Esophagus squamous epithelium (tissue), 4 donors: ENCODE measurements at regions not wholly inside any gene's neighbourhood (a gene's known extent, or its start where the extent isn't known, plus 50 kb on each side); places are given as distances from the start of the nearest gene placed in this dataset.

Experiments
- POLR2A ChIP-seq, 4 donors: fragments of 450-650 bp; IDR thresholded peaks; one replicate each; pipeline ENCODE4 v1.6.1; 2017; ENCODE audit warnings: antibody characterized with exemption in 4 of 4, mild to moderate bottlenecking in 4 of 4, moderate library complexity in 3 of 4
- TF ChIP-seq, protein P1 (sequence below), 6 experiments: fragments of 450-650 bp in 4 of 6; fragments of 200-600 bp in 2 of 6; sonication (generic) in 2 of 6; IDR thresholded peaks; one replicate each; pipeline ENCODE4 v1.5.1; 2016 to 2019; ENCODE audit warnings: antibody characterized with exemption in 6 of 6, mild to moderate bottlenecking in 4 of 6, moderate library complexity in 4 of 6

DNA sequence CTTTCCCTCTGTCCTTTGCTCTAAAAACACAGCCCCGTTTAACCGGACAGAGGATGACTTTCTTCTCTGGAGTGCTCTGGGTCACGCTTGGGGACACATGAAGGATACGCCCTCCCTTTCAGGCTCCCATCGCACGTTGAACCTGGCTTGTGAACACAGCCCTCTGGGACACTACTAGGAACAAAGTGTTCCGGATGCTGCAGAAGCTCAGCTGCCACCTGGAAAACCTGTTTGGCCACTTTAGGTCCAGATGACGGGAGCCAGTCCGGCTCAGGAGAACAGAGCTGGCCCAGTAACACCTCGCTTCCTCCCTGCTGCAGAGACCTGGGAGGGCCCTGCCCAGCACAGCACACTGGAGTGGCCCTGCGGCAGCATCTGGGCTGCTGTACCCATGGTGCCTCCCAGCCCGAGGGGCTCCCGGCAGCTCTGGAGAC, 60.1 kb downstream of the GADD45G start:
- TF ChIP-seq, protein P1, sequence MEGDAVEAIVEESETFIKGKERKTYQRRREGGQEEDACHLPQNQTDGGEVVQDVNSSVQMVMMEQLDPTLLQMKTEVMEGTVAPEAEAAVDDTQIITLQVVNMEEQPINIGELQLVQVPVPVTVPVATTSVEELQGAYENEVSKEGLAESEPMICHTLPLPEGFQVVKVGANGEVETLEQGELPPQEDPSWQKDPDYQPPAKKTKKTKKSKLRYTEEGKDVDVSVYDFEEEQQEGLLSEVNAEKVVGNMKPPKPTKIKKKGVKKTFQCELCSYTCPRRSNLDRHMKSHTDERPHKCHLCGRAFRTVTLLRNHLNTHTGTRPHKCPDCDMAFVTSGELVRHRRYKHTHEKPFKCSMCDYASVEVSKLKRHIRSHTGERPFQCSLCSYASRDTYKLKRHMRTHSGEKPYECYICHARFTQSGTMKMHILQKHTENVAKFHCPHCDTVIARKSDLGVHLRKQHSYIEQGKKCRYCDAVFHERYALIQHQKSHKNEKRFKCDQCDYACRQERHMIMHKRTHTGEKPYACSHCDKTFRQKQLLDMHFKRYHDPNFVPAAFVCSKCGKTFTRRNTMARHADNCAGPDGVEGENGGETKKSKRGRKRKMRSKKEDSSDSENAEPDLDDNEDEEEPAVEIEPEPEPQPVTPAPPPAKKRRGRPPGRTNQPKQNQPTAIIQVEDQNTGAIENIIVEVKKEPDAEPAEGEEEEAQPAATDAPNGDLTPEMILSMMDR (IDR thresholded peaks at IDR 0.05), result no peak
- no peak for TF ChIP-seq POLR2A (IDR thresholded peaks at IDR 0.05)
